ENCODE measurements at regions not wholly inside any gene's neighbourhood (a gene's known extent, or its start where the extent isn't known, plus 50 kb on each side); places are given as distances from the start of the nearest gene placed in this dataset.

DNA sequence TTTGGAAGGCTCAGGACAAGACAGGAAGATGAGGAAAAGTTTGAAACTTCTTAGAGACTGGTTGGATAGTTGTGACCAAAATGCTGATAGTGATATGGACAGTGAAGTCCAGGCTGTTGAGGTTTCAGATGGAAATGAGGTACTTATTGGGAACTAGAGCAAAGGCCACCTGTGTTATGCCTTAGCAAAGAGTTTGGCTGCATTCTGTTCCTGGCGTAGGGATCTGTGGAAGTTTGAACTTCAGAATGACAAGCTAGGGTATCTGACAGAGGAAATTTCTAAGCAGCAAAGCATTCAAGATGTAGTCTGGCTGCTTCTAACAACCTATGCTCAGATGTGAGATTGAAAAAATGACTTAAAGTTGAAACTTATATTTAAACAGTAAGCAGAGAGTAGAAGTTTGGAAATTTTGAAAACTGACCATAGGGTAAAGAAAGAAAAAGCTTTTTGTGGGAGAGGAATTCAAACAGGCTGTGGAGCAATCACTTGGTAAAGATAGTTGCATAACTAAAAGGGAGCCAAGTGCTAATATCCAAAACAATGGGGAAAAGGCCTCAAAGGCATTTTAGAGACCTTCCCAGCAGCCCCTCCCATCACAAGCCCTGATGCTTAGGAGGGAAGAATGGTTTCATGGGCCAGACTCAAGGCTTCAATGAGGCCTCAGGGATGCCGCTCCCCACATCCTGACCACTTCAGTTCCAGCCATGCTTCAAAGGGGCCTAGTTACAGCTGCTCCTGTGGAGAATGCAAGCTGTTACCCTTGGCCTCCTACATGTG lies 415.1 kb downstream of the INHBA start:
- no peak for DNase-seq
- Histone ChIP-seq H3K27ac (no peak overlapping the region), H3K4me1 (ENCODE audit: insufficient read depth) (no peaks in the 10 kb centered on the region), H3K27me3 (no peaks in the 10 kb centered on the region), H3K36me3 (no peaks in the 10 kb centered on the region), H3K9me3 (no peaks in the 10 kb centered on the region), H3K4me3 (no peak overlapping the region)
- WGBS, 3 donors, result 90 to 95% (median 92%) methylated on average over 2 of the region's 2 CpGs
- TF ChIP-seq EP300 (IDR thresholded peaks at IDR 0.05) (no peak), POLR2A (IDR thresholded peaks at IDR 0.05) (no peak)
- TF ChIP-seq, protein P1, sequence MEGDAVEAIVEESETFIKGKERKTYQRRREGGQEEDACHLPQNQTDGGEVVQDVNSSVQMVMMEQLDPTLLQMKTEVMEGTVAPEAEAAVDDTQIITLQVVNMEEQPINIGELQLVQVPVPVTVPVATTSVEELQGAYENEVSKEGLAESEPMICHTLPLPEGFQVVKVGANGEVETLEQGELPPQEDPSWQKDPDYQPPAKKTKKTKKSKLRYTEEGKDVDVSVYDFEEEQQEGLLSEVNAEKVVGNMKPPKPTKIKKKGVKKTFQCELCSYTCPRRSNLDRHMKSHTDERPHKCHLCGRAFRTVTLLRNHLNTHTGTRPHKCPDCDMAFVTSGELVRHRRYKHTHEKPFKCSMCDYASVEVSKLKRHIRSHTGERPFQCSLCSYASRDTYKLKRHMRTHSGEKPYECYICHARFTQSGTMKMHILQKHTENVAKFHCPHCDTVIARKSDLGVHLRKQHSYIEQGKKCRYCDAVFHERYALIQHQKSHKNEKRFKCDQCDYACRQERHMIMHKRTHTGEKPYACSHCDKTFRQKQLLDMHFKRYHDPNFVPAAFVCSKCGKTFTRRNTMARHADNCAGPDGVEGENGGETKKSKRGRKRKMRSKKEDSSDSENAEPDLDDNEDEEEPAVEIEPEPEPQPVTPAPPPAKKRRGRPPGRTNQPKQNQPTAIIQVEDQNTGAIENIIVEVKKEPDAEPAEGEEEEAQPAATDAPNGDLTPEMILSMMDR (IDR thresholded peaks at IDR 0.05), result no peak
- intact Hi-C loops (cut with DNase I), result no loop called here

DNA sequence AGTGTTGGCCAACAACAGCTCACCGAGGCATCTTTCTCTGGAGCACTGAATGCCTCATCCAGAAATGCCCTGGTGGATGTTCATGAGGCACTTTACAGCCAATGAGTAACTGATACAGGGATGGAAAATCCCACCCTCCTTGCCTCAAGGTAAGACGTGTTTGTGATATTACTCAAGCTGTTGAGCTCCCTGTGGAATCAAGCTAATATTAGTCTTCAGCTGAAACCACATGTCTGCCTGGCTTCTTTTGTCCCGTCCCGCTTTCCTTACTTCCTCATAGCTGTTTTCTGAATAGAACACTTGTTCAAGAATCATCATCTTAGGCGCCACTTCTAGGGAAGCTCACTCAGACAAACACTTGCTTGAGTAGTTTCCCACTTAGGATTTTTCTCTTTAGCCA lies 422.4 kb downstream of the INHBA start:
- 87 to 94% (median 93%) methylated on average over 5 of the region's 5 CpGs for WGBS, 3 donors
- intact Hi-C loops (cut with DNase I), result no loop called here
- TF ChIP-seq EP300 (IDR thresholded peaks at IDR 0.05) (no peak), POLR2A (IDR thresholded peaks at IDR 0.05) (no peak)
- TF ChIP-seq, protein P1 (IDR thresholded peaks at IDR 0.05), result no peak
- H3K27me3 ChIP-seq, result no peaks in the 10 kb centered on the region
- peaks cover 0 to 5% of the 10 kb centered on the region in 2 donors for H3K9me3 ChIP-seq
- H3K4me3 ChIP-seq, result no peak overlapping the region
- H3K27ac ChIP-seq, result no peak overlapping the region
- no peaks in the 10 kb centered on the region for H3K36me3 ChIP-seq
- H3K4me1 ChIP-seq (ENCODE audit: insufficient read depth), result no peaks in the 10 kb centered on the region
- DNase-seq, result no peak

DNA sequence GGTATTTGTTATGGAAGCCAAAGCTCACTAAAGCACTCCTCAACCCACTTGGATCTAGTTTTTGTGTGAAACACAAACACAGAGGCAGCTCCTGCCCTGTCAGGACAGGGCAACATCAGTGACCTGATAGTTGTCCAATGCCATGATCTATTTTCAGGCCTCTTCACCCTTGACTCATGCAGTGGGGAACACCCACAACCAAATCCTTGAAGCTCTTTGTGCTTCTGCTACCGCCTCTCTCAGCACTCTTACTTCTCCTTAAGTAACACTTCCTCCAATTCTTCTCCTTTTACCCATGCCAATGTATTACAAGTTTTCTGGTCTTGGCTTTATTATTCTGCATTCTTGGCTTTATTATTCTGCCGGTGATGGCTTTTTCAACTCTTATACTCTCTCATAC lies 425.3 kb downstream of the INHBA start:
- H3K4me3 ChIP-seq, result no peak overlapping the region
- intact Hi-C loops (cut with DNase I), result no loop called here
- H3K27me3 ChIP-seq, result no peaks in the 10 kb centered on the region
- no peaks in the 10 kb centered on the region for H3K36me3 ChIP-seq
- H3K4me1 ChIP-seq (ENCODE audit: insufficient read depth), result no peaks in the 10 kb centered on the region
- no peak for DNase-seq
- no peak overlapping the region for H3K27ac ChIP-seq
- peaks cover 0 to 5% of the 10 kb centered on the region in 2 donors for H3K9me3 ChIP-seq
- no peak for TF ChIP-seq EP300 (IDR thresholded peaks at IDR 0.05)
- TF ChIP-seq, protein P1 (IDR thresholded peaks at IDR 0.05), result no peak
- no peak for TF ChIP-seq POLR2A (IDR thresholded peaks at IDR 0.05)
- 94 to 95% (median 95%) methylated on average over 2 of the region's 2 CpGs for WGBS, 3 donors

GRCh38 chr7:41275255-41275654 lies 427.6 kb downstream of the INHBA start:
- TF ChIP-seq EP300 (IDR thresholded peaks at IDR 0.05), result no peak
- TF ChIP-seq POLR2A (IDR thresholded peaks at IDR 0.05), result no peak
- TF ChIP-seq, protein P1 (IDR thresholded peaks at IDR 0.05), result no peak
- no peak overlapping the region for H3K27ac ChIP-seq
- H3K4me1 ChIP-seq (ENCODE audit: insufficient read depth), result no peaks in the 10 kb centered on the region
- 92 to 95% (median 93%) methylated on average over 9 of the region's 9 CpGs for WGBS, 3 donors
- H3K9me3 ChIP-seq, result peaks cover 0 to 5% of the 10 kb centered on the region in 2 donors
- H3K27me3 ChIP-seq, result no peaks in the 10 kb centered on the region
- H3K4me3 ChIP-seq, result no peak overlapping the region
- intact Hi-C loops (cut with DNase I), result no loop called here
- DNase-seq, result no peak
- H3K36me3 ChIP-seq, result no peaks in the 10 kb centered on the region
